Trophoblast cell (in vitro differentiated cells and primary cell): ENCODE measurements at regions not wholly inside any gene's neighbourhood (a gene's known extent, or its start where the extent isn't known, plus 50 kb on each side); places are given as distances from the start of the nearest gene placed in this dataset.

ENCODE experiments used
- DNase-seq, 2 donors: peaks; one replicate each; pipeline ENCODE4 v3.0.0-alpha.2; 2016
- H2AFZ ChIP-seq: 2 replicates; pipeline ENCODE4 v1.6.1; 2013; ENCODE audit warnings: low read length, moderate library complexity, mild to moderate bottlenecking; ENCODE audit not compliant: insufficient read depth, poor library complexity
- H2AK5ac ChIP-seq: 2 replicates; pipeline ENCODE4 v1.6.1; 2013; ENCODE audit warnings: mild to moderate bottlenecking, low read length
- H2BK120ac ChIP-seq: 2 replicates; pipeline ENCODE4 v1.6.1; 2013; ENCODE audit warnings: low read length, mild to moderate bottlenecking, moderate library complexity; ENCODE audit not compliant: insufficient read depth, poor library complexity
- H2BK12ac ChIP-seq: 2 replicates; pipeline ENCODE4 v1.6.1; 2013; ENCODE audit warnings: mild to moderate bottlenecking, low read length, moderate library complexity
- H2BK5ac ChIP-seq: 2 replicates; pipeline ENCODE4 v1.6.1; 2013; ENCODE audit warnings: low read length, low read depth, moderate library complexity, mild to moderate bottlenecking; ENCODE audit not compliant: poor library complexity
- H3K14ac ChIP-seq: 2 replicates; pipeline ENCODE4 v1.6.1; 2013; ENCODE audit warnings: mild to moderate bottlenecking, low read length
- H3K18ac ChIP-seq: 2 replicates; pipeline ENCODE4 v1.6.1; 2013; ENCODE audit warnings: mild to moderate bottlenecking, low read length
- H3K23ac ChIP-seq: 2 replicates; pipeline ENCODE4 v1.6.1; 2013; ENCODE audit warnings: low read length
- H3K27ac ChIP-seq: 2 replicates; pipeline ENCODE4 v1.5.1; 2013; ENCODE audit warnings: low read depth, mild to moderate bottlenecking, inconsistent platforms, low read length, moderate library complexity
- H3K27me3 ChIP-seq: 2 replicates; pipeline ENCODE4 v1.6.1; 2013; ENCODE audit warnings: inconsistent platforms, mild to moderate bottlenecking, low read length, moderate library complexity; ENCODE audit not compliant: insufficient read depth
- H3K36me3 ChIP-seq, 2 experiments: 1 replicate in 1 of 2; 2 replicates in 1 of 2; pipeline ENCODE4 v1.6.1; 2013; ENCODE audit warnings: low read length in 2 of 2, mild to moderate bottlenecking in 2 of 2, moderate library complexity in 1 of 2; ENCODE audit not compliant: insufficient read depth in 2 of 2, control insufficient read depth in 1 of 2
- H3K4ac ChIP-seq: 2 replicates; pipeline ENCODE4 v1.6.1; 2013; ENCODE audit warnings: low read depth, mild to moderate bottlenecking, low read length, moderate library complexity
- H3K4me1 ChIP-seq, 2 experiments: 1 replicate in 1 of 2; 2 replicates in 1 of 2; pipeline ENCODE4 v1.6.1; 2013; ENCODE audit warnings: low read length in 2 of 2, mild to moderate bottlenecking in 2 of 2, moderate library complexity in 1 of 2; ENCODE audit not compliant: insufficient read depth in 2 of 2, control insufficient read depth in 1 of 2
- H3K4me2 ChIP-seq: 2 replicates; pipeline ENCODE4 v1.6.1; 2013; ENCODE audit warnings: inconsistent platforms, mild to moderate bottlenecking, low read length, moderate library complexity
- H3K4me3 ChIP-seq: 2 replicates; pipeline ENCODE4 v1.5.1; 2013; ENCODE audit warnings: mild to moderate bottlenecking, low read depth, low read length, inconsistent platforms
- H3K79me1 ChIP-seq: one replicate; pipeline ENCODE4 v1.6.1; 2013; ENCODE audit warnings: low read length
- H3K79me2 ChIP-seq: 2 replicates; pipeline ENCODE4 v1.6.1; 2013; ENCODE audit warnings: low read length, mild to moderate bottlenecking; ENCODE audit not compliant: control insufficient read depth, insufficient read depth, poor library complexity
- H3K9ac ChIP-seq: 2 replicates; pipeline ENCODE4 v1.6.1; 2013; ENCODE audit warnings: mild to moderate bottlenecking, low read length
- H3K9me3 ChIP-seq: 2 replicates; pipeline ENCODE4 v1.6.1; 2013; ENCODE audit warnings: low read depth, mild to moderate bottlenecking, control low read depth, inconsistent platforms, low read length; ENCODE audit not compliant: insufficient read depth
- H4K12ac ChIP-seq: 2 replicates; pipeline ENCODE4 v1.6.1; 2013; ENCODE audit warnings: low read depth, mild to moderate bottlenecking, low read length, moderate library complexity
- H4K8ac ChIP-seq: 2 replicates; pipeline ENCODE4 v1.6.1; 2013; ENCODE audit warnings: low read depth, mild to moderate bottlenecking, low read length, moderate library complexity
- H4K91ac ChIP-seq: one replicate; pipeline ENCODE4 v1.6.1; 2013; ENCODE audit warnings: low read depth, mild to moderate bottlenecking, low read length, moderate library complexity
- WGBS: extraction: QIAGEN DNeasy Blood & Tissue Kit; methylation state at CpG from one replicate; pipeline ENCODE4 v1.1.7; 2013; ENCODE audit warnings: missing lambda C conversion rate; ENCODE audit not compliant: insufficient read length, insufficient coverage; ENCODE audit errors: extremely low coverage; 5-methylcytosine and 5-hydroxymethylcytosine counted together

GRCh38 chr2:139622691-139623090, 842.5 kb upstream of the NXPH2 start:
- no peaks in the 10 kb centered on the region for H3K79me2 ChIP-seq
- H3K18ac ChIP-seq = no peak overlapping the region
- H4K12ac ChIP-seq = no peak overlapping the region
- no peak for DNase-seq
- no peaks in the 10 kb centered on the region for H3K4me1 ChIP-seq
- H2BK12ac ChIP-seq = no peak overlapping the region
- no peak overlapping the region for H2BK120ac ChIP-seq
- no peak overlapping the region for H3K4me2 ChIP-seq
- no peak overlapping the region for H4K8ac ChIP-seq
- H3K23ac ChIP-seq = no peak overlapping the region
- H3K9me3 ChIP-seq = no peaks in the 10 kb centered on the region
- H3K4me3 ChIP-seq = no peak overlapping the region
- no peak overlapping the region for H2BK5ac ChIP-seq
- no peak overlapping the region for H3K4ac ChIP-seq
- no peak overlapping the region for H2AK5ac ChIP-seq
- WGBS = no CpG with 5 or more reads among the region's 1 CpG
- H3K79me1 ChIP-seq = no peaks in the 10 kb centered on the region
- H4K91ac ChIP-seq = no peak overlapping the region
- no peak overlapping the region for H3K9ac ChIP-seq
- H3K27ac ChIP-seq = no peak overlapping the region
- no peaks in the 10 kb centered on the region for H3K27me3 ChIP-seq
- H3K36me3 ChIP-seq = no peaks in the 10 kb centered on the region
- no peak overlapping the region for H2AFZ ChIP-seq
- H3K14ac ChIP-seq = no peak overlapping the region

GRCh38 chr2:139617747-139618146, 837.6 kb upstream of the NXPH2 start:
- Histone ChIP-seq H3K27me3 (no peaks in the 10 kb centered on the region), H2BK12ac (no peak overlapping the region), H4K8ac (no peak overlapping the region), H2AFZ (no peak overlapping the region), H3K36me3 (no peaks in the 10 kb centered on the region), H2AK5ac (no peak overlapping the region), H3K27ac (no peak overlapping the region), H3K79me2 (no peaks in the 10 kb centered on the region), H3K9ac (no peak overlapping the region), H2BK5ac (no peak overlapping the region), H4K12ac (no peak overlapping the region), H3K23ac (no peak overlapping the region), H3K14ac (no peak overlapping the region), H3K4ac (no peak overlapping the region), H3K18ac (no peak overlapping the region), H3K4me1 (no peaks in the 10 kb centered on the region), H3K4me3 (no peak overlapping the region), H3K9me3 (no peaks in the 10 kb centered on the region), H3K79me1 (no peaks in the 10 kb centered on the region), H3K4me2 (no peak overlapping the region), H4K91ac (no peak overlapping the region), H2BK120ac (no peak overlapping the region)
- DNase-seq = no peak

- H2BK12ac ChIP-seq = no peak overlapping the region
- no peaks in the 10 kb centered on the region for H3K36me3 ChIP-seq
- no peak overlapping the region for H4K12ac ChIP-seq
- no peak overlapping the region for H3K18ac ChIP-seq
- WGBS = no CpG with 5 or more reads among the region's 3 CpGs
- H3K79me2 ChIP-seq = no peaks in the 10 kb centered on the region
- H2AK5ac ChIP-seq = no peak overlapping the region
- no peak overlapping the region for H3K9ac ChIP-seq
- H3K9me3 ChIP-seq = no peaks in the 10 kb centered on the region
- no peak for DNase-seq
- H2AFZ ChIP-seq = no peak overlapping the region
- no peak overlapping the region for H3K4ac ChIP-seq
- no peak overlapping the region for H3K14ac ChIP-seq
- H3K23ac ChIP-seq = no peak overlapping the region
- H4K91ac ChIP-seq = no peak overlapping the region
- no peaks in the 10 kb centered on the region for H3K4me1 ChIP-seq
- H3K4me2 ChIP-seq = no peak overlapping the region
- no peak overlapping the region for H3K27ac ChIP-seq
- no peaks in the 10 kb centered on the region for H3K79me1 ChIP-seq
- H4K8ac ChIP-seq = no peak overlapping the region
- H2BK120ac ChIP-seq = no peak overlapping the region
- no peaks in the 10 kb centered on the region for H3K27me3 ChIP-seq
- H2BK5ac ChIP-seq = no peak overlapping the region
- H3K4me3 ChIP-seq = no peak overlapping the region
Observed at GRCh38 chr2:139613264-139613663, 833.1 kb upstream of the NXPH2 start.

DNA sequence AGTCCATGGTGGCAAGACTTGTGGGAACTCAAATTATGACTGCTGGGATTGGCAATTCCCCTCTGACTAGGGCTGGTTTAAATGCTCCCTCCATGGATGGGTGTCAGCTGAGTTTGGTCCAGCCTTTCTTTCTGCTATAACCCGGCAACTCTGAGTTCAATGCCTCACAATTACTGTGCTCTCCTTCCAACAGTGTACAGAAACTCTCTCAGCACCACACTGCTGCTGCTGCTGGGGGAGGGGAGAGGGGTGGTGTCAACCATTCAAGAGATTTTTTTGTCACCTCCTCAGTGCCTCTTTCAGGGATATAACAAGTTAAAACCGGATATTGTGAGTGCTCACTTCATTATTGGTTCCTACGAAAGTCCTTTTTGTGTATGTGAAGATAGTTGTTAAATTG, 830.3 kb upstream of the NXPH2 start:
- H3K9me3 ChIP-seq = no peaks in the 10 kb centered on the region
- H3K23ac ChIP-seq = no peak overlapping the region
- no peak overlapping the region for H2BK5ac ChIP-seq
- H3K4me1 ChIP-seq = no peaks in the 10 kb centered on the region
- no peak overlapping the region for H3K14ac ChIP-seq
- no peak overlapping the region for H3K4me2 ChIP-seq
- no peaks in the 10 kb centered on the region for H3K36me3 ChIP-seq
- DNase-seq = no peak
- no peak overlapping the region for H4K91ac ChIP-seq
- no peak overlapping the region for H4K12ac ChIP-seq
- H4K8ac ChIP-seq = no peak overlapping the region
- H3K79me2 ChIP-seq = no peaks in the 10 kb centered on the region
- H2AFZ ChIP-seq = no peak overlapping the region
- H2BK12ac ChIP-seq = no peak overlapping the region
- no peak overlapping the region for H2AK5ac ChIP-seq
- no peak overlapping the region for H3K4ac ChIP-seq
- no peak overlapping the region for H2BK120ac ChIP-seq
- H3K9ac ChIP-seq = no peak overlapping the region
- H3K79me1 ChIP-seq = no peaks in the 10 kb centered on the region
- WGBS = no CpG with 5 or more reads among the region's 3 CpGs
- H3K27me3 ChIP-seq = no peaks in the 10 kb centered on the region
- no peak overlapping the region for H3K18ac ChIP-seq
- no peak overlapping the region for H3K4me3 ChIP-seq
- no peak overlapping the region for H3K27ac ChIP-seq

DNA sequence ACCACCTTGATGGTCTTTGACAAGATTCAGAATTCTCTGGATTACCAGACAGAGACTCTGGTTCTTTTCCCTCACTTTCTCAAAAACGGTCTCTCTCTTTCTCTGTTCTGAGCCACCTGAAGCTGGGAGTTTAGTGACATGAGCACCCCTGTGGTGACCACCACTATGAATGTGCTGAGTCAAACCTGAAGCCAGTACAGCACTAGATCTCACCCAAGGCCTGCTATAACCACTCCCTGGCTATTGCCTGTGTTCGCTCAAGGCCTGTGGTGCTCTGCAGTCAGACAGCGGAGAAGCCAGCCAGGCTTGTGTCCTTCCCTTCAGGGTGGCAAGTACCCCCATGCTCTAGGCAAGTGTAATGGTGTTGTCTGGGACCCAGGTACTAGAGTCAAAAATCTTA, 828.9 kb upstream of the NXPH2 start:
- Histone ChIP-seq H4K12ac (no peak overlapping the region), H3K18ac (no peak overlapping the region), H3K9me3 (no peaks in the 10 kb centered on the region), H3K4me2 (no peak overlapping the region), H2BK5ac (no peak overlapping the region), H2BK120ac (no peak overlapping the region), H3K23ac (no peak overlapping the region), H3K4me3 (no peak overlapping the region), H3K27ac (no peak overlapping the region), H4K8ac (no peak overlapping the region), H3K14ac (no peak overlapping the region), H2AFZ (no peak overlapping the region), H3K4ac (no peak overlapping the region), H3K27me3 (no peaks in the 10 kb centered on the region), H3K4me1 (no peaks in the 10 kb centered on the region), H3K36me3 (no peaks in the 10 kb centered on the region), H4K91ac (no peak overlapping the region), H3K79me2 (no peaks in the 10 kb centered on the region), H2BK12ac (no peak overlapping the region), H3K9ac (no peak overlapping the region), H3K79me1 (no peaks in the 10 kb centered on the region), H2AK5ac (no peak overlapping the region)
- no CpG with 5 or more reads among the region's 3 CpGs for WGBS
- no peak for DNase-seq
